Nucleus accumbens (tissue), 56 donors: ENCODE measurements at regions not wholly inside any gene's neighbourhood (a gene's known extent, or its start where the extent isn't known, plus 50 kb on each side); places are given as distances from the start of the nearest gene placed in this dataset.
"Not testable (repeated sequence)": the region's sequence is repeated elsewhere in the genome, so short reads cannot be mapped to it uniquely, and the experiment has no call there.

Source experiments
- DNase-seq, 56 donors: peaks; one replicate each; lab custom pipeline; 2025; lab: John Stamatoyannopoulos, UW

DNA sequence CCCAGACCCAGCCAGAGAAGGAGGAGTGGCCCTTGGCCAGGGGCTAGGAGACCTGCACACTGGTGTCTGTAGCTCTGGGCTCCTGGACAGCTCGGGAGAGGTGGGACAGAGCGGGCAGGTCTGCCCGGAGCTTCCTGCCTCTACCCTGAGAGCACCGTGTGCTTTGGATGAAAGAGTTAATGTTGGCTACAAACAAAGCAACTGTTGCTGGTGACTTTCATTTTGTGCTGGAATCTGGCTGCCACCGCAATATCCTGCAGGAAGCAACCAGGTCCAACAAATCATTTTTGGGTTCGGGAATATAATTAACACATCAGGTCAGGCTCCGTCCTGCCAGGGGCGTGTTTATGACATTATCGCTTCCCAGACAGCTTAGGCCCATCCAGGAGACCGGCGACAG is 441.8 kb upstream of the MKI67 start:
- no peak for DNase-seq

DNA sequence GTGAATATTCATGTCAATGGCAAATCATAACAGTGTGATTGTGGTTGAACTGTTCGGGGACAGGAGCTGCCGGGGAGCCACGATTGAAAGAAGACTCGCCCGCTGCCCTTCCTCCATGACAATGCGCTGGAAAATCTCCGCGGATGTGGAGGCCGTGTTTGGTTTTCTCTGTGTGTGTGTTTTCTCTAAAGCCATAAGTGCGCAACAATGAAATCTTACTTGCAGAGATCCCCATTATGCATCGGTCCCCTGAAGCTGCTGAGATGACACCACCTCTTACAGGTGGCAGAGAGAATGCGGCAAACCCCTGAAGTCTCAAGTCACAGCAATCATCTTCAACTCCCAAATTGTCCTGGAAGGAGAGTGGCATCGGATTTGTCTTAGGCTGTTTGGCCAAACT is 442.3 kb upstream of the MKI67 start:
- DNase-seq: no peak

DNA sequence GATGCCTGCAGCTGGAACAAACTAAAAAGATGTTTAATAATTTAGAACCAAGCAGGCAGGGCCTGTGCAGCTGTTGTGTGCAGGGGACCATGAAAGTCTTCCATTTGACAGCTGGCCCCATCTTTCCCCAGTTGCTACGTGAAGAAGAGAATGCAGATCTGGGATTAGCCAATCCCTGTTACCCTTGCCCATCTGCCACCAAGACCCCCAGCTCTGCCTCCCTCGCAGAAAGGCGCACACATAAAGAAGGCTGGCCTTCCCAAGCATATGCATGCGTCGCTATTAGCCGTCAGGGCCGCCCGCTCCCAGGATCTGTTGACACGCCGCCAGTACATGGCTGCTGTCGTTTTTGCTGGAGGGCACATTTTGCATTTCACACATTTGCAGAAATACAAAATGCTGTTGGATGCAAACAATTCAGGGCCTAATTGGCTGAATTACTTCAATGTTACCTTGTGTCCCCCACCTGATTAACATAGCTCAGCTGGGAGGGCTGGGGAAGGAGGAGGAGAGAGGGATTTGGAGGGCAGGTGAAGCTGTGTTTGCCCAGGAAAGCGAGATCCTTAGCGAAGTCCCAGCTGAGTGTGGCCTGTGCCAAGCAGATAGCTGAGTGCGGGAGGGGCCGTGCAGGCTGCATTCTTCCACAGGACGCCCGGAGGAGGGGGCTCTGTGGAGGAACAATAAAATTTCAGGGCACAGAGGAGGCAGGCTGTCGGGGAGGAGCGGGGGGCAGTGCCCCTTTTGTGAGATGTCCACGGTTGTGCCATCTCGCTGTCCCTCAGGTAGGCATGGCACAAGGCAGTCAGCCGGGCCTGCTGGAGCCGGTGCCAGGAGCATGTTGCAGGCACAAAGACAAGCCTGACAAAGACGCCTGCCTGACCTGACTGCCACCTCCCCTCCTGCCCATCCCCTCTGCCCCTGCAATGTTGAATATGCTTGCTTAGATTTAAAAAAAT is 443.0 kb upstream of the MKI67 start:
- DNase-seq: no peak

DNA sequence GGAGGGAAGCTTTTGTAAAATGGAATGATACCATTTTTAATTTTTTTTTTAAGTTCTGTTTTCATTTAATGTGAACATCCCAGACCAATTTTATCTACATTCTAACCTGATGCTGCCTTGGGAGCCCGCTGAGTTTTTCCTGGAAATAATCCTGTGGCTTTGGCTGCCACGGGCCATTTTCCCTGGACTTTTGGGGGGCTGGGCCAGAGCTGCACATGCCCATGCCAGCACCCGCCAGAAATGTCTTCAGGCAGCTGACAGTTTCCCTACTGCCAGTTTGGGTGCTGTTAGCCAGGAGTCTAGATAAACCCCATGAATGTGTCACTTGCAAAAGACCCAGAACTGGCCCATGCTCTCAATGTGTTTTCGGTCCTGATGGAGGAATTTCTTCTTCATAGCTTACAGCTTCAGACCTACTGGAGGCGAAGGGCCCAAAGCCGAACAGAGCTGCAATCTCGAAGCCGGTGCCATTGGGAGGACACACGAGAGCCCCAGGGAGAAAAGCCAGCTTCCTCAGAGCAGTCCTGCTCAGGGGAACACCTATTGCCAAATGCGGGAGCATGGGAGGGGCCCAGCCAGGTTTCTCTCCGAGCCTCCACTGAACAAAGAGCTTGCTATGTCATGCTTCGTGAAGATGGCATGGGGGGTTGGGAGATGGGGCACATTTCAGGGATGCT is 444.2 kb upstream of the MKI67 start:
- DNase-seq: no peak

DNA sequence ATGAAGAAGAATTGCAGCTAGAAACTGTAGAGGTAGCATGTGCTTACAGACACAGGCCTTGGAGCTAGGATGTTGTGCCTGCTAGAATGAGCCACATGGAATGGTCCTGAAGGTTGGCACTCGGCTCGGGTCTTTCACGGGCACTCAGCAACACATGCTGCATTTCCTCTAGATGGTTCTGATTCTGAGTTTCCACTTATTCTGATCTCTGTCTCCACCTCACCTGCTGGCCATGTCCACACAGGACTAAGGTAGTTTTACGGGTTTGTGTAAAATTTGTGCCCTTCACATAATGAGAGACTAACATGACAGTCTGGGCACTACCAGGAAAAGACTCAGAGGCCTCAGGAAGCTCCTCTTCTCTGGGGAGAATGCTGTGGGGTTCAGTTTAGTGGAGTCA is 444.8 kb upstream of the MKI67 start:
- no peak for DNase-seq

DNA sequence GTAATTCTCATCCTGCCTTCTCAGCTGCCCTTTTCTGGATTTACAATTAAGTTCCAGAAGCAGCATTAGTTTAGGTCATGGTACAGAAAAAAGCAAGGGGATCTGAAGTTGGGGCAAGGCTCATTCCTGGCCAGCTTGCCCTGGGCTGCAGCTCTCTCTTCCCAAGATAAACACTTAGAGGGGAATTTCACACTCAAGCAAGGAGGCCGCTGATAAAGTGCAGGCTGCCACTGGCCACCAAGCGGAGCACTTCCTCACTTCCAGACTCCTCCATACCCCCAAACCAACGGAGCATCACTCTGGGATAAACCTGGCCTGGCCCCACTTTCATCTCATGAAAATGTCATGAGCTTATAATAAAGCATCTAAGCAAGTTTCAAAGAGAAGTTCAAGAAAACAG is 445.5 kb upstream of the MKI67 start:
- DNase-seq: no peak

DNA sequence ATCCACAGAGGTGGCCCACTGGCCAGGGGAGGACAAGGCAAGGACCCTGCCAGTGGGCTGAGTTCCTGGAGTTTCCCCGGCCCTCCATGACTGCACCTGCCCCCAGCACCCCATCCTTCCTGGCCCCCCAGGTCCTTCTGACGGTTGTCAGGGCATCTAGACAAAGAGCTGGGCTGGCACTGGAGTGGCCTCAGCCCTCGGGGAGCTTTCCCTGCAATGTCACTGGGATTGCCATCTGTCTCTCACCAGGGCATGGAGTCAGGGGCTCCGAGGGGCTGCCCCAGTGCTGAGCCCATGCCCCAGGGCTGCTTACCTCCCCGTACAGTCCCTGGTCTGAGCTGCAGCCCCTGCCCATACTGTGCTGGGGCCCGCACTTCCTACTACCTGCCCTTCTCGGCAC is 446.5 kb upstream of the MKI67 start:
- no peak for DNase-seq

DNA sequence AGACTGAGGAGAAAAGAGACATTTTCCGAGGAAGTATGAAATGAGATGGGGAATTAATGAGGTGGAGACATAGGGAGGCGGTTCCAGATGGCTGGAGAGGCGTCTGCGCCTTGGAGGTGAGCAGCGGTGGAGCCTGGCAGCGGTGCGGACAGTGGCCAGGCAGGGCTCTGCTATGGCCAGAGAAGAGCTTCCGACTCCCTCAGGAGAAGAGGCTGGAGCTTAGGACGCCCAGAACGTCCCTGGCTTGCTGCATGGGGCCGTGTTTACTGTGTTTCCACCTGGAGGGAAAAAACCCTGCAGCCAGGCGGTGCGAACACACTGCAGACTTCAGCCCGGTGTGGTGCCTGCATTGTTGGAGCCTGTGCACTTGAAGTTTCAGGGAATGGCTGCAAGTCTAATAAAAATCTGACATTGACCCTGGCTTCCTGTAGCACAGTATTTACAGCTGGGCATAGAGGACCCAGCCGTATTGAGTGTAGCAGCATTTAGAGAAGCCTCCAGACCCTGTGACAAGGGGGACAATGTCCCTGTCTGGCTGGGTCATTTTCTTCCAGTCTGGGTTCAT is 447.1 kb upstream of the MKI67 start:
- DNase-seq: no peak

DNA sequence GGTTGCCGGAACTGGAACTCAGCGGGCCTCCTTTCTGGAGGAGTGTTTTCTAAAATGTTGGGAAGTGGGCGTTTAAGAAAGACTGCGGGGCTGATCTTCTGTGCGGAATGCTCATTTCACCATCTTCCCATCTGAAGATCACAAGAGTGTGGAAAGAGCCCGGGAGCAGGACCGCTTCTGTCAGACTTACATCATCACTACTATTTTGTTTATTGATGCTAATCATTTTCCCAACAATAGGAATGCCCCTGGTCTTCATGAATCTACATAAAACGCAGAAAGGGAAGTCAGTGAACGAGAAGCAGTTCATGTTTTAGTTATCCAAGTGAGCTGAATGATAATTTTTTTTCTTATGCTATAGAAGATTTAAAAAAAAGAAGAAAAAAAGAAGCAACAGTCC is 447.8 kb upstream of the MKI67 start:
- DNase-seq: no peak

DNA sequence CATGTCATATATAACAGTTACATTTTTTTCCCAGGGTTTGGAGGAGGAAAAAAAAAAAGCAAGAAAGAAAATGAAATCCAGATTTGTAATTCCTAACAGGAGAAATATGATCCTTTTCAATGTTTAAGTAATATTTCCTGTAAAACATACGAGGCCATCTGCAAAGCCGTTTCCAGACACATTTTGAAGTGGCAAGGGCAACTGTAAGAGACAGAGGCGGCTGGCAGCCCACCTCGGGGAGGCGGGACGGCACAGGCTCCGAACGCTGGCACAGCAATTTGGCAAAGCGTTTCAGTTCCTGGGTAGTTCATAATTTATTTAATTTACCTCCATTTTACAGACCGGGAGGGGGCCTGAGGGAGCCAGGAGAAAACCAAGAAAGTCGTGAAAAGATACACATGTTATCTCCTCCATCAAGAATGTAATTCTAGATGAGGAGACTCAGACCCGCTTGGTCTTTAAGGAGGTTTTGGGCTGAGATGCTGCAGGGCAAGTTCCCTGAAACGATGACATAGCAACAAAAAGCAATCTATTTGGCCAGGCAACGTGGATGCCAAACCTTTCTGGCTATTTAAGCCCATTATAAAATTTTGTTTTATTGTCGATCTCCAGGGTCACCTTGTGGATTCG is 448.5 kb upstream of the MKI67 start:
- no peak for DNase-seq

DNA sequence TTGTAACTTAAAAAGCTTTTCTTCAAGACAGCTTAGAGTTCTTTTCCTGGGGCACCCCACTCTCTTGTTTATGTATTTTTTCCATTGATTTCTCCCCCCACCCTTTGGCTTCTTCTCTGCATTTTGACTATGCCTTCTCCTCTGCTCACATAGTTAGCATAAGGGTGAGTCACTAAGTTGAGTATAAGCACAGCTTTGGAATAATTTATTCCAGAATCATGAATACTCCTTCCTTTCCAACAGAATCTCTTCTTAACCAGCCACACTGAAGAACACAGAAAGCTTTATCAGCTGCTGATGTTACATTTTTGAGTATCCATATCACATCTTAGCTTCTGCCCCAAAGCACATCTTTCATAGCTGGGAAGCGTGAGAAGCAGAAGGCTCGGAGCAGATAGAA is 449.5 kb upstream of the MKI67 start:
- no peak for DNase-seq

DNA sequence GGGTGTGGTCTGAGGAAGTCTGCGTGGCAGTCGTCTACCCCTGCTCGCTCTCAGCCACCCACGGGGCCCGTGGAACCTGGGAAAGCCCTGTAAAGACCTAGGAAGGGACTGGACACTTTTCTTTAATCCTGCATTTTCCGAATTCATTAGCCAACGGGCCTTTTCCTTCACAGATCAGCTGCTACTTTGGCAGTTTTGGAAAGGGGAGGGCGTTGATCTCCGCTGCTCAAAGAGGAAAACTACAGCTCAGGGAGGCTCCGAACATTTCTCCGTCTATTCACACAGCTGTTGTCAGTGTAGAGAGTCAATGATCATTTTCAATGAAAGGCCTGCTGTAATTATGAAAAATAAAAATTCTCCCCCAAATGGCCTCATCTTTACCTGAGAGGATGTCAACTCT is 450.1 kb upstream of the MKI67 start:
- DNase-seq: no peak

DNA sequence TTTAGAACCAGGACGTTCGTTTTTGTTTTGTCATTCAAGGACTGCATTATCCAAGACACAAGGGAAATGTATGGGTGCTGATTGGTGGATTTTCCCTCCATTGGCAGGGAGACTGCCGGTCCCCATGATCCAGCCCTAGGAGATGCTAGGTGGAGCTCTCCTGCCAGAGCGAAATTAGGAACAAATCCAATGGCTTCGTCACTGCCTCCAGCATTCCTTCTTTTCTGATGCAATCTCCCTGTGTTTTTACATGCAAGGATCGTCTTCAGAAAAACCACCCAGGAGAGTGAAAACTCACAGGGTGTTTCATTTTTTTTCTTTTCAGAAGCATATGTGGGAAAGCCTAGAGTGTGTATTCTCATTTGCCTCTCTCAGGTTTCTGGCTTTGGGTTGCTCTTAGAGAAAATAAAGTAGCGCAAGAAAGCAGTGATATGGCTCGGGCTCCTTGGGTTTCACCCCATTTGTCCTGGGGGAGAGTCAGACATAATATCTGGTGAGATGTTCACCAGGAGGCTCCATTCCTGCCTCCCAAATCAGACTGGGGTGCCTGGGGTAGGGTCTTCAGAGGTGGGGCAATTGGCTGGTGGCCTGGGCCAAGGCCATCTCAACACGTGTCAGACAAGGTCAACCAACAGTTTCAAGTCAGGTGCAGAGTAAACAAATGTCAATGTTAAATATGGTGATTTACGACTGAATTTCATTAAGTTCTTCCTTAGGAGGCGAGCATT is 450.9 kb upstream of the MKI67 start:
- no peak for DNase-seq

DNA sequence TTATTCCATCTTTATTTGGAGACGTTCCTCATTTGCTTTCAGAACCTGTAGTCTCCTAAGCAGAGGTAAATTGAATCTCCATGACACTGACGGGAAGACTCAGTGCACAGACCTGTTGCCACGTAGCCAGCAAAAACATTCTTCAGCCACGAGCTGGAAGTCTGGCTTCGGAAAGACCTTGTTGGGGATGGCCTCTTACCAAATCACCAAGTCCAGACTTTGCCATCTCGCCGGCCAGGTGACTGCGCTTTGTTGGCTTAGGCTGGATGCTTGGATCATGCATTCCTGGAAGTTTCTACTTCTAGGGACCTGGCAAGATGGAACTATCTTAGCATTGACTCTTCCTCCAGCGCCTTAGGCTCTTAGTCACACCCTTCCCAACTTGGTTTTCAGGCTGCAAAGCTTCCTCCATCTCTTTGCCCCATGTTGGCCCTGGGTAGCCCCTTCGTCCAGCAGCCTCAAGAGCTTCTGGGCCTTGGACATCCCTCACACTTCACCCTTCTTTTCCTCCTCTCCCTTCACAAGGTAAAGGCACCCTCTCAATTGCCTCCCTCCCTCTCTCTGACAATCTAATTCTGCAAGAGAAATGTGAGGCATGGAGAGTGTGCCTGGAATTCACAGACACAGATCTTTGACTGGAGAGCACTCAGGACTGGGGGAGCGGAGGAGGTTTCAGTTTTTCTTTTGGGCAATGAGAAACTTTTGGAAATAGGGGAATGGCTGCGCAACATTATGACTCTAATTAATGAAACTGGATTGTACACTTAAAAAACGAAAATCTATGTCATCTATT is 451.9 kb upstream of the MKI67 start:
- DNase-seq: no peak

DNA sequence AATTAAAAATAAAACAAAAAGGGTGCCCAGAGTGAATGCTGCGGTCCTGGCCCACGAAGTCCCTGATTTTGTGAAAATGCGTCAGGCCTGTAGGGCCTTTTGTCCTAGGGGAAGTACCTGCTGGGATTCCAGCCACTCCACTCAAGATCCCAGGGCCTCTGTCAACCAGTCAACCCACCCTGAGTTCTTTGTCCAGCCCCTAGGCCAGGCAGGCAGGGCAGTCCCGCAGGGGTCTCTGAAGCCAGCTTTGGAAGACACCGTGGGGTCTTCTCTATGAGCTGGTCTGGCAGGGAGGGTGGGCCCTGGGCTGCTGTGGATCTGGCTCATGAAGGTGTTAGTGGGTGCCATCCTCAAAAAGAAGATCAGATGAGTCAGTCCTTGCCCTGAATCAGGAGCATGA is 452.5 kb upstream of the MKI67 start:
- DNase-seq: no peak

DNA sequence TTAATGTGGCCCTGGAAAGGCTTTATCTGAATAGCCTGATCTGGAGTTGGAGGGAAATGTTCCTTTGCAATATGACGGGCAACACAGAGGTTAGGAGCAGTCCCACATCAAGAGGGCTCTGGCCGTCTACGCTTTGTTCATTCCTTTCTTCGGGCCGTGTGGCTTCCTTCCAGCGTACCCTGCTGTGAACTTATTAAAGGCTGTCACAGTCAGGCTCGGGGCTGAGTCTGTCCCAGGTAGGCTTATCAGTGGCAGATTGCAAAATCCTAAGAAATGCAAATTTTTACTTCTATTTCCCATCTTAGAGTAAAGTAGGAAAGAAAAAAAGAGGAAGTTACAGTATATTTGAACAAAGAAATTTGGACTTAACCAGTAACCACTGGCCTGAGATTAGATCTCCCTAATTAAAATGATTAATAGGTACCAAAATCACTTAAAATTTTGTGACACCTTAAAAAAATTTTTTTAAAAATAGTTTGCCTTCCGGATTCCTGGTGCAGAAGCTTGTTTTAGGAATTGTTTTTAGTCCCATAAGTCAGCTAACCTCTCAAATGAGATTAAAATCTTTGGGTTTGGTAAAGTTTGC is 453.1 kb upstream of the MKI67 start:
- DNase-seq: no peak

DNA sequence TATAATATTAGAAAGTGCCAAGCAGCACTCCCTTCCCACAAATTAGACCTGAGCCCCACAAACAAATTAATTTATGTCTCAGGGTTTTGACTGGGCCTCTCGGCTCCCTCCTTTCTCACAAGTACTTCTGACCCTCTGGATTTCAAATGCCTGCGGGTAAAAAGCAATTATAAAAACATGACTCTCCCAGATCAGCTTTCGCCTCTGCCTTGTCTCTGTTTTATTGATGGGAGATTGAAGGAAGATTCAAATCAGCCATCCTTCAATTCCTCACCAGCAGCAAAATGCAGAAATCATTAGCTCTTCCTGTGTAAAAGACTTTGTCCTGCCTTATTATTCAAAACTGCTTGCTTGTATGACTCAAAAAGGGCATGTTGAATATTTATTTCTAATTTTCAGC is 453.7 kb upstream of the MKI67 start:
- DNase-seq: no peak

DNA sequence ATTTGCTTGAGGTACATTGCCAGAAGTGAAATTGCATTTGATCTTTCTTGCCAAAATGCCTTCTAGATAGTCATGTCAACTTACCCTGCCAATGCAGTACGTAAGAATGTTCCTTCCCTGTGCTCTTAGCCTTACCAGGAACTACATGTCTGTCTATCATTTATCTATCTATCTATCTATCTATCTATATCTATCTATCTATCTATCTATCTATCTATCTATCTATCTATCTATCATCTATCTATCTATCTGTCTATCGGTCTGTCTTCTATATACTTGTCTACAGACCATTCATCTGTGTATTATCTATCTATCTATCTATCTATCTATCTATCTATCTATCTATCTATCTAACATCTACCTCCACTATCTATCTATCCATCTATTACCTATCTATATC is 456.9 kb upstream of the MKI67 start:
- not testable (repeated sequence) for DNase-seq

DNA sequence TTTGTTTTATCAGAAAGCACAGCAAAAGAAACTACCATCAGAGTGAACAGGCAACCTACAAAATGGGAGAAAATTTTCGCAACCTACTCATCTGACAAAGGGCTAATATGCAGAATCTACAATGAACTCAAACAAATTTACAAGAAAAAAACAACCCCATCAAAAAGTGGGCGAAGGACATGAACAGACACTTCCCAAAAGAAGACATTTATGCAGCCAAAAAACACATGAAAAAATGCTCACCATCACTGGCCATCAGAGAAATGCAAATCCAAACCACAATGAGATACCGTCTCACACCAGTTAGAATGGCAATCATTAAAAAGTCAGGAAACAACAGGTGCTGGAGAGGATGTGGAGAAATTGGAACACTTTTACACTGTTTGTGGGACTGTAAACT is 460.4 kb upstream of the MKI67 start:
- DNase-seq: not testable (repeated sequence)
